ENCODE measurements at regions not wholly inside any gene's neighbourhood (a gene's known extent, or its start where the extent isn't known, plus 50 kb on each side); places are given as distances from the start of the nearest gene placed in this dataset.

DNA sequence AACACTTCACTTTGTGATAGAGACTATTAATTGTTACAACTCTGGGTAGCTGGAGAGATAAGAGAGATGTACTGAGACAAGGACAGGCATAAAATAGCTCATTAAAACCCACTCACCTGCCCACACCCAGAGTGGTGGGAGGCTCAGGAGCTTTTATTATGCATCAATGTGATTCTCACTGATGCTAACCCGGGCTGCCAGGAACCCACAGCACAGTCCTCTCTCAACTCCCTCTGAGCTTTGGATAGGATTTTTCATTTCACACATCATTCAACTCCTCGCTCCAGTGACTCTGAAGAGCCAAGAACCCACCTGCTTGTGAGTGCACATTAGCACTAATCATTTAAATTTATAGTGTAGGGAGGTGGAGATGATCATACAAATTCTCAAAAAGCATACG, 827.9 kb downstream of the FLRT2 start:
- H3K79me2 ChIP-seq (ENCODE audit: insufficient read depth, low read length), result no peaks in the 10 kb centered on the region
- no peak overlapping the region for H3K4me2 ChIP-seq (ENCODE audit: insufficient read depth, low read length)
- no peak overlapping the region for H3K4me3 ChIP-seq (ENCODE audit: insufficient read depth, low read length)
- H3K36me3 ChIP-seq (ENCODE audit: insufficient read depth, low read length), result no peaks in the 10 kb centered on the region
- H4K20me1 ChIP-seq (ENCODE audit: insufficient read depth, low read length), result no peaks in the 10 kb centered on the region
- H3K27me3 ChIP-seq (ENCODE audit: insufficient read depth, low read length), result no peaks in the 10 kb centered on the region
- no peak overlapping the region for H2AFZ ChIP-seq (ENCODE audit: low read length)
- no peak overlapping the region for H3K27ac ChIP-seq (ENCODE audit: low read depth, low read length)
- TF ChIP-seq CTCF (IDR thresholded peaks at IDR 0.05; ENCODE audit: extremely low read depth, low read depth, low read length), result no peak
- H3K9me3 ChIP-seq (ENCODE audit: low read depth, low read length), result no peaks in the 10 kb centered on the region
- H3K4me1 ChIP-seq (ENCODE audit: insufficient read depth, low read length), result no peaks in the 10 kb centered on the region
- no peak for DNase-seq (ENCODE audit: insufficient read length, low spot score, missing footprints)

GRCh38 chr14:86357119-86357518, 827.2 kb downstream of the FLRT2 start:
- Histone ChIP-seq H3K9me3 (ENCODE audit: low read depth, low read length) (no peaks in the 10 kb centered on the region), H2AFZ (ENCODE audit: low read length) (no peak overlapping the region), H3K27ac (ENCODE audit: low read depth, low read length) (no peak overlapping the region), H3K36me3 (ENCODE audit: insufficient read depth, low read length) (no peaks in the 10 kb centered on the region), H4K20me1 (ENCODE audit: insufficient read depth, low read length) (no peaks in the 10 kb centered on the region), H3K79me2 (ENCODE audit: insufficient read depth, low read length) (no peaks in the 10 kb centered on the region), H3K4me1 (ENCODE audit: insufficient read depth, low read length) (no peaks in the 10 kb centered on the region), H3K4me3 (ENCODE audit: insufficient read depth, low read length) (no peak overlapping the region), H3K27me3 (ENCODE audit: insufficient read depth, low read length) (no peaks in the 10 kb centered on the region), H3K4me2 (ENCODE audit: insufficient read depth, low read length) (no peak overlapping the region)
- no peak for DNase-seq (ENCODE audit: insufficient read length, low spot score, missing footprints)
- TF ChIP-seq CTCF (IDR thresholded peaks at IDR 0.05; ENCODE audit: extremely low read depth, low read depth, low read length), result no peak

GRCh38 chr14:86346818-86347384, 817.0 kb downstream of the FLRT2 start:
- H3K79me2 ChIP-seq (ENCODE audit: insufficient read depth, low read length), result no peaks in the 10 kb centered on the region
- no peak for DNase-seq (ENCODE audit: insufficient read length, low spot score, missing footprints)
- H3K27me3 ChIP-seq (ENCODE audit: insufficient read depth, low read length), result no peaks in the 10 kb centered on the region
- TF ChIP-seq CTCF (IDR thresholded peaks at IDR 0.05; ENCODE audit: extremely low read depth, low read depth, low read length), result no peak
- peaks cover 4% of the 10 kb centered on the region for H3K9me3 ChIP-seq (ENCODE audit: low read depth, low read length)
- no peaks in the 10 kb centered on the region for H3K4me1 ChIP-seq (ENCODE audit: insufficient read depth, low read length)
- no peak overlapping the region for H3K27ac ChIP-seq (ENCODE audit: low read depth, low read length)
- H3K4me2 ChIP-seq (ENCODE audit: insufficient read depth, low read length), result no peak overlapping the region
- no peaks in the 10 kb centered on the region for H3K36me3 ChIP-seq (ENCODE audit: insufficient read depth, low read length)
- H4K20me1 ChIP-seq (ENCODE audit: insufficient read depth, low read length), result no peaks in the 10 kb centered on the region
- H3K4me3 ChIP-seq (ENCODE audit: insufficient read depth, low read length), result no peak overlapping the region
- no peak overlapping the region for H2AFZ ChIP-seq (ENCODE audit: low read length)

DNA sequence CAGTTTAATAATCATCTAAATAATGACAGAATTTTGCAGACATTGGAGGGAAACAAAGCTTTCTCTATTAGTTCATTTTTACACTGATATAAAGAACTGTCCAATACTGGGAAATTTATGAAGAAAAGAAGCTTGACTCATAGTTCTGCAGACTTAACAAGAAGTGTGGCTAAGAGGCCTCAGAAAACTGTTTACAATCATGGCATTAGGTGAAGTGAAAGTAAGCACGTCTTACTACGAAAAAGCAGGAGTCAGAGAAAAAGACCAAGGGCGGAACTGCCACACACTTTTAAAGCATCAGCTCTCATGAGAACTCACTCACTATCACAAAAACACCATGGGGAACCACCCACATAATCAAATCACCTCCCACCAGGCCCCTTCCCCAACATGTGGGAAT, 804.4 kb downstream of the FLRT2 start:
- H2AFZ ChIP-seq (ENCODE audit: low read length), result no peak overlapping the region
- no peak overlapping the region for H3K27ac ChIP-seq (ENCODE audit: low read depth, low read length)
- no peak overlapping the region for H3K4me2 ChIP-seq (ENCODE audit: insufficient read depth, low read length)
- TF ChIP-seq CTCF (IDR thresholded peaks at IDR 0.05; ENCODE audit: extremely low read depth, low read depth, low read length), result no peak
- H3K27me3 ChIP-seq (ENCODE audit: insufficient read depth, low read length), result no peaks in the 10 kb centered on the region
- no peaks in the 10 kb centered on the region for H3K79me2 ChIP-seq (ENCODE audit: insufficient read depth, low read length)
- no peaks in the 10 kb centered on the region for H4K20me1 ChIP-seq (ENCODE audit: insufficient read depth, low read length)
- no peak for DNase-seq (ENCODE audit: insufficient read length, low spot score, missing footprints)
- H3K4me3 ChIP-seq (ENCODE audit: insufficient read depth, low read length), result no peak overlapping the region
- H3K36me3 ChIP-seq (ENCODE audit: insufficient read depth, low read length), result no peaks in the 10 kb centered on the region
- no peaks in the 10 kb centered on the region for H3K4me1 ChIP-seq (ENCODE audit: insufficient read depth, low read length)
- no peaks in the 10 kb centered on the region for H3K9me3 ChIP-seq (ENCODE audit: low read depth, low read length)
